ENCODE measurements at regions not wholly inside any gene's neighbourhood (a gene's known extent, or its start where the extent isn't known, plus 50 kb on each side); places are given as distances from the start of the nearest gene placed in this dataset.

- no peaks in the 10 kb centered on the region for H3K9me3 ChIP-seq
- no peak overlapping the region for H3K27ac ChIP-seq
- H3K4me3 ChIP-seq, result no peak overlapping the region
- intact Hi-C loops (cut with DNase I; ENCODE audit: low total_unique reads) (no loop called here), in situ Hi-C loops (cut with MboI; ENCODE audit: low sequenced_read_pairs in 4 of 4) (no loop called here)
- TF ChIP-seq POLR2A (IDR thresholded peaks at IDR 0.05) (no peak), CTCF (IDR thresholded peaks at IDR 0.05 in 4 of 5, conservative IDR thresholded peaks at IDR 0.05 in 1 of 5) (no peak)
- H3K27me3 ChIP-seq, result no peaks in the 10 kb centered on the region
- ATAC-seq (no peak), DNase-seq (no peak)
- no peaks in the 10 kb centered on the region for H3K4me1 ChIP-seq
- H3K36me3 ChIP-seq, result no peaks in the 10 kb centered on the region
These were observed 287.4 kb upstream of the FMN2 start for GRCh38 chr1:239804266-239804665.

GRCh38 chr1:239805042-239805441 is 286.6 kb upstream of the FMN2 start:
- no peak for ATAC-seq
- intact Hi-C loops (cut with DNase I; ENCODE audit: low total_unique reads) (no loop called here), in situ Hi-C loops (cut with MboI; ENCODE audit: low sequenced_read_pairs in 4 of 4) (no loop called here)
- no peak overlapping the region for H3K4me3 ChIP-seq
- no peak for DNase-seq
- no peaks in the 10 kb centered on the region for H3K9me3 ChIP-seq
- no peaks in the 10 kb centered on the region for H3K36me3 ChIP-seq
- no peaks in the 10 kb centered on the region for H3K4me1 ChIP-seq
- no peak overlapping the region for H3K27ac ChIP-seq
- H3K27me3 ChIP-seq, result no peaks in the 10 kb centered on the region
- no peak for TF ChIP-seq POLR2A (IDR thresholded peaks at IDR 0.05)
- TF ChIP-seq CTCF (IDR thresholded peaks at IDR 0.05 in 4 of 5, conservative IDR thresholded peaks at IDR 0.05 in 1 of 5), result no peak

- DNase-seq (no peak), ATAC-seq (no peak)
- Histone ChIP-seq H3K4me1 (no peaks in the 10 kb centered on the region), H3K4me3 (no peak overlapping the region), H3K36me3 (no peaks in the 10 kb centered on the region), H3K27me3 (no peaks in the 10 kb centered on the region), H3K27ac (no peak overlapping the region), H3K9me3 (no peaks in the 10 kb centered on the region)
- in situ Hi-C loops (cut with MboI; ENCODE audit: low sequenced_read_pairs in 4 of 4) (no loop called here), intact Hi-C loops (cut with DNase I; ENCODE audit: low total_unique reads) (no loop called here)
- TF ChIP-seq CTCF (IDR thresholded peaks at IDR 0.05 in 4 of 5, conservative IDR thresholded peaks at IDR 0.05 in 1 of 5) (no peak), POLR2A (IDR thresholded peaks at IDR 0.05) (no peak)
These were observed 285.6 kb upstream of the FMN2 start for GRCh38 chr1:239805851-239806772.

GRCh38 chr1:239806897-239807296 is 284.8 kb upstream of the FMN2 start:
- ATAC-seq, result no peak

More at GRCh38 chr1:239806897-239807296, 284.8 kb upstream of the FMN2 start:
- H3K27ac ChIP-seq, result no peak overlapping the region
- no peak for TF ChIP-seq POLR2A (IDR thresholded peaks at IDR 0.05)
- TF ChIP-seq CTCF (IDR thresholded peaks at IDR 0.05 in 4 of 5, conservative IDR thresholded peaks at IDR 0.05 in 1 of 5), result no peak
- H3K4me3 ChIP-seq, result no peak overlapping the region
- no peaks in the 10 kb centered on the region for H3K4me1 ChIP-seq
- H3K36me3 ChIP-seq, result no peaks in the 10 kb centered on the region
- no peak for DNase-seq
- H3K27me3 ChIP-seq, result no peaks in the 10 kb centered on the region
- no peaks in the 10 kb centered on the region for H3K9me3 ChIP-seq
- in situ Hi-C loops (cut with MboI; ENCODE audit: low sequenced_read_pairs in 4 of 4) (no loop called here), intact Hi-C loops (cut with DNase I; ENCODE audit: low total_unique reads) (no loop called here)

All from gastrocnemius medialis (tissue), 4 donors.